GM18873 (cell line): ENCODE measurements at regions not wholly inside any gene's neighbourhood (a gene's known extent, or its start where the extent isn't known, plus 50 kb on each side); places are given as distances from the start of the nearest gene placed in this dataset.
"Not testable (repeated sequence)": the region's sequence is repeated elsewhere in the genome, so short reads cannot be mapped to it uniquely, and the experiment has no call there.

Source experiments
- ATAC-seq: cut with Tn5 transposase; IDR thresholded peaks from one replicate; pipeline ENCODE4 v1.9.1; 2021; ENCODE audit warnings: mild to moderate bottlenecking, moderate library complexity, moderate number of reproducible peaks; ENCODE audit not compliant: unreplicated experiment, low FRiP score

DNA sequence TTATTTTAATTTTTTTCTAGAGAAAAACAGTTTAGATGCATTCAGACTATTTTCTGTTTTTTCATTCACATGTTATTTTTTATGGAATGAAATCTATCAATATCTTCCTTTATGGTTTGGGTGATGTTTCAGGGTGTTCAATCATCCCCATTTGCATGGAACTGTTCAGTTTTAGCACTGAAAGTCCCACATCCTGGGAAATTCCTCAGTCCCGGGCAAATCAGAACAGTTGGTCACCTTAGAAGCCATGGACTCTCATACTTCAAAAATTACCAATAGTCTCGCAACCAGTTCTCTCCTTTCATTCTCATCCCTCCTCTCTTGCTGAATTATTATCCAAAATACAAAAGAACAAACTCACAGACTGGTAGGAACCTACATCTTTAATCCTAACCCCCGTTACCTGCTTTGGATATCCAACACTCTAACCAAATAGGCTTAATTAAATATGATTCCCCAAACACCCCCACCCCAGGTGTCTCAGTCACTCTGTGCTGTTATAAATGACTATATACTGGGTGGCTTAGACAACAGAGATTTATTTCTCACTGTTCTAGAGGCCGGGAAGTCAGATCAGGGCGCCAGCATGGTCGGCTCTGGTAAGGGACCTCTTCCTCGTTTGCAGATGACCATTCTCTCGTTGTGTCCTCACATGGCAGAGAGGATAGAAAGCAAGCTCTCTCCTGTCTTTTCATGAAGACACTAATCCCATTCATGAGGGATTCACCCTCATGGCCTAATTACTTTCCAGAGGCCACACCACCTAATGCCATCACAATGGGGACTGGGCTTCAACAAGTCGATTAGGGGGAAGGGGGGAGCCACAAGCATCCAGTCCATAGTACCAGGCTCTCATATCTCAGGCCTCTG lies 57.7 kb upstream of the SLC1A4 start:
- no peak for ATAC-seq

DNA sequence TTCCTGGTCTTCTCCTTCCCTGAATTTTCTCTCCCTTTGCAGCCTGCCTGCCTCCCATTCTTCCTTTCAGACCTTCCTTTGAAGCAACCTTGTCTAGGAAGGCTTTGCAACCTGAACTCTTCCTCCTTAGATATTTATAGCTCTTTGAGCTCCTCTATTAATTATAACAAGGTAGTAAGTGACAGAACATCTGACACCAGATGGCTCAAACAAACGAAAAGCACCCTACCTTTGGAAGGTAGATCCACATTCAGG lies 57.2 kb upstream of the SLC1A4 start:
- ATAC-seq, result no peak

DNA sequence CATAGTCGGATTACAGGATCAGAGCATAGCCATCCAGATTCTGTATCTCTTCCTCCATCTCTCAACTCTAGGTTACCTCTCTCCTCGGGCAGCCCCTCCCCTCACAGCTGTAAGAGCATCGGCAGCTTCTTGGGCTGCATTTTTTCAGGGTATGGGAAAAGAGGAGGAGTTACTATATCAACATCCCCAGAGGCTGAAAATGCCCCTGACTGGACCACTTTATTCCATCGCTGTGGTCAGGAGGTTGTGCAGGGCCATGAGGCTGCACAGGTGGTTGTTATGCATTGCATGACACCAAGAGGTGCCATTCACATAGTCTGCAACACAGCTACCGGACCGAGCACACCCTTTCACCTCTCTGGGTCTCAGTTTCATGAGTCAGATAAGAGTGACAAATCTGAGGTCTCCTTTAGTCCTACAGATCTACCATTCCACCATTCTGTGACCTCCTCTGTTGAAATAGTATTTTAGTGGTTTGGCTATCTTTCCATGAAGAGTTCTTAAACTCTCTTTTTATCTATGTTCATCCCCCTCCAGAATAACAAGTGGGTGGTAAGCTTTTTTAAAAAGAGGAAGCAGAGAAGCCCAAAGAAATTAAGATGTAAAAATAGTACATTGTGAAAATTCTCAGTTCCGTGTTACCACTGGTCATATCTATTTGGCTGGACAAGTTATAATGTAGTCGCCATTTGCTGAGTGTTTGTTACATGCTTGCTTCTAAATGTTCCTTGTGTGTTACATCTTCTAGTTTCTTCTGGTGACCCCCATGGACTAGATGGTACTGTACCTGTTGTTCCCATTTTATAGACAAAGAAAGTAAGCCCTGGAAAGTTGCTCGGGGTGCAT lies 56.6 kb upstream of the SLC1A4 start:
- ATAC-seq, result peak; percentile 81

DNA sequence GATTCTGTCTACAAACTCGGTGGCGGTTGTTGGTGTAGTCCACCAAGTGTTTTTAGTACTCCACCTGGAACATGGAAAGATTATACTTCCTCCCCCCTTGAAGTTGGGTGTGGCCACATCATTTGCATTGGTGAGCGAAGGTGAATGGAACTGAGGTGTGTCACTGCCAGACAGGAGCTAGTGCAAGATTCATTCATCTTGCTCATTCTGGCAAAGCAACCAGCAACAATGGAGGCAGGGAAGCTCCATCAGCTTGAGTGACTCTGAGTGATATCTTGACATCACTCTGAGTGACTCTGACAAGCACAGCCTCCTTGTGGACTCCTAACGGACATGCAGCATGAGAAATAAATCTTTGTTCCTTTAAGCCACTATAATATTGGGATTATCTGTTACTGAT lies 54.7 kb upstream of the SLC1A4 start:
- ATAC-seq, result no peak

DNA sequence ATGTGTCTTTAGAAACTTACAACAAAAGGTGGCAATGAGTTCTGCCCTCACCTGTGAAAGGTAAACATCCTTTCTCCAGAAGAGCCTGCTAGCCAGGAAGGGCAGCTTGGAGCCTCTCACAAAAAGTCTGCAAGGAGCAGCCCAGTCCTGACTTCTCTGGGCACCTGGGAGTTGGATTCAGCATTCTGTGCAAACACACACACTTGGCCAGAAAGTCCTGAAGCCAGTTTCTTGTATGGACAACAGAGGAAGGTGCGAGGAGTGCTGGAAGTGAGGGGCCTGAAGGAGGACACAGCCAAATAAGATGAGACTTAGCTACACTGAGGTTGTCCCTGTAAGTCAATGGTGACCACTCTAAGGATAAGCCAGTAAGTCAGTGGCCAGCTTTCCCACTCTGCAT lies 52.4 kb upstream of the SLC1A4 start:
- no peak for ATAC-seq

DNA sequence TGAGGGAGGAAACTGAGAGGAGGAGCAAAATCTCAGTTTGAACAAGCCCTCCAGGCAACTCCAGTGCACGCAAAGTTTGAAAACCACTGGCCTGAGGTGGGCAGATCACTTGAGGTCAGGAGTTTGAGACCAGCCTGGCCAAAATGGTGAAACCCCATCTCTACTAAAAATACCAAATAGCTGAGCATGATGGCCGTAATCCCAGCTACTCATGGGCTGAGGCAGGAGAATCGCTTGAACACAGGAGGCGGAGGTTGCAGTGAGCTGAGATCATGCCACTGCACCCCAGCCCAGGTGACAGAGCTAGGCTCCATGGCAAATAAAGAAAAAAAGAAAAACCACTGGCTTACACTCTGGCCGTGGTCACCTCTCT lies 51.9 kb upstream of the SLC1A4 start:
- ATAC-seq, result not testable (repeated sequence)

DNA sequence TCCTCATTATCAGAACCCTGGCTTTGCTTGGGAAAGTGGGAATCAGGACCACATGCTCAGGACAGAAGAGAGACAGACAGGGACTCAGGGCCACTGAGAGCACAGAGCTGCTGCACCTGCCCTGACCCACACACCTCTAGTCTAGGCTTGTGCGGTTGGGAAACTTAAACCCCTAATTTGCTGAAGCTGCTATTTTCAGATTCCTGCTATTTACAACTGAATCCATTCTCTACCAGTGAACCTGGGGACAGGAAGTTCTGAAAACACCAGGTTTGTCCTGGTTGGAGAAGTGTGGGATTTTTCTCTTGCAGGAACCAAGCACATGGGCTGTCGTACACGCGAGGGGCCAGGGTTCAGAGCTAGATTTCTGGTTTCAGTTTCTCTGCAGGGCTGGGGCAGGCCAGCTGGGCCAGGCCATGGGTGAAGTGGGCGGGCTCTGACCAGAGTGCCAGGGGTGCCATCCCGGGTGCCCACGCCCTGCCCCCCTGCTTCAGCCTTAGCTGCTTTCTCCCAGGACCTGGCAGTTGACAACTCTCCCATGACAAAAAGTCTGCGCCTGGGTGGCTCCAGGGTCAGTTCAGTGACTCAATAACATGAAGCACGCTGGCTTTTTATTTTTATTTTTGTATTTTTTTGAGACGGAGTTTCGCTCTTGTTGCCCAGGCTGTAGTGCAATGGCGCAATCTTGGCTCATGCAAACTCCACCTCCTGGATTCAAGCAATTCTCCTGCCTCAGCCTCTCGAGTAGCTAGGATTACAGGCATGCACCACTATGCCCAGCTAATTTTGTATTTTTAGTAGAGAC lies 51.3 kb upstream of the SLC1A4 start:
- peak; percentile 39 for ATAC-seq

DNA sequence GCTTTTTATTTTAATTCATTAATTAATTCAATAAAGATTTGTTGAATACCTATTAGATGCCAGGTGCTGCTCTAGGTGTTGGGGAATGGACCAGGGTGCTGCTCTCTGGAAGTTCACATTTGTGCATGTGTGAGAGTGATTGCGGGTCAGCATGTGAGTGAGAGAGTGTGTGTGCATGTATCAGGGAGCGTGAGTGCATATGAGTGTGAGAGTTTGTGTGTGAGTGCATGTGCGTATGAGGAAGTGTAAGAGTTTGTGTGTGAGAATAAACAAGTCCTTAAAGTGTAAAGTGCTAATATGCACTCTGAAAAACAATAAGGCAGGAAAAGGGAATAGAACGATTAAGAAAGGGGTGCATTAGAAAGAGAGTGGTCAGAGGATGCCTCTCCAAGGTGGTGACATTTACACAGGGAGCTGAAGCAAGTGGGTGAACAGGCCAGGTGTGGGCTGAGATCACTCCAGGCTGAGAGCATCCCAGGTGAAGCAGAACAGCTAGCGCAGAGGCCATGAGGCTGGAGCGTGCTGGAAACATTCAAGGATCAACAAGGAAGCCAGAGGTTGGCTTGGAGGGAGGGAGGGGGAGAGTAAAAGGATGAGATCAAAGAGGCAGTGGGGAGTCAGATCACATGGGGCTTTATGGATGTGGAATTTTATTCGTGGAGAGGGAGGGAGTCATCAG lies 50.5 kb upstream of the SLC1A4 start:
- ATAC-seq, result no peak

DNA sequence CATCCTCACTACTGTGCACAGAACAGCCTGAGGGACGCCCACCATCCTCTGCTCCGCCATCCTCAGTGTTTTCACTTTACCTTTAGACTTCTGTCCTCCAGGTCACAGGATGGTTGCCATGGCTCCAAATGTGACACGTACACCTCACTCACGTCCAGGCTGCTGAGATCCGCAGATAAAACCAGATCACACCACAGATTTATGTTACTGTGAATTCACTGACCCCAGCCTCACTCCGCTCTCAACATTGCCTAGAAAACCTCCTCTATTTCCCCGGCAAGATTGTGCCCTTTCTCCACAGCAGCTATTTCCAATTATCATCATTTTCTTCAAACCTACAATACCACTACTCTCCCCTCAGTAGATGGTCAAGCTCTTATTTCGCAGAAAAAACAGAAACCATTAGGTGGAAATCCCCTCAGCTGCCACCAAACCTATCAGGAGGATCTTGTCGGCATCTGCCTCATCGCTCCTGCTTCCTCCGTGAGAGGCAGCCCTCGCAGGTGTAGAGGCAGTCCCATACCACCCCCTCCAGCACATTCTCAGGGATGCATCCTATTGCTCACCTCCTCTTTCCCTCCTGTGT lies 49.8 kb upstream of the SLC1A4 start:
- peak; percentile 37 for ATAC-seq
